ENCODE measurements at regions not wholly inside any gene's neighbourhood (a gene's known extent, or its start where the extent isn't known, plus 50 kb on each side); places are given as distances from the start of the nearest gene placed in this dataset.

GRCh38 chr22:47376322-47376700 lies 613.9 kb downstream of the TBC1D22A start (continued):
- TF ChIP-seq, protein P1, sequence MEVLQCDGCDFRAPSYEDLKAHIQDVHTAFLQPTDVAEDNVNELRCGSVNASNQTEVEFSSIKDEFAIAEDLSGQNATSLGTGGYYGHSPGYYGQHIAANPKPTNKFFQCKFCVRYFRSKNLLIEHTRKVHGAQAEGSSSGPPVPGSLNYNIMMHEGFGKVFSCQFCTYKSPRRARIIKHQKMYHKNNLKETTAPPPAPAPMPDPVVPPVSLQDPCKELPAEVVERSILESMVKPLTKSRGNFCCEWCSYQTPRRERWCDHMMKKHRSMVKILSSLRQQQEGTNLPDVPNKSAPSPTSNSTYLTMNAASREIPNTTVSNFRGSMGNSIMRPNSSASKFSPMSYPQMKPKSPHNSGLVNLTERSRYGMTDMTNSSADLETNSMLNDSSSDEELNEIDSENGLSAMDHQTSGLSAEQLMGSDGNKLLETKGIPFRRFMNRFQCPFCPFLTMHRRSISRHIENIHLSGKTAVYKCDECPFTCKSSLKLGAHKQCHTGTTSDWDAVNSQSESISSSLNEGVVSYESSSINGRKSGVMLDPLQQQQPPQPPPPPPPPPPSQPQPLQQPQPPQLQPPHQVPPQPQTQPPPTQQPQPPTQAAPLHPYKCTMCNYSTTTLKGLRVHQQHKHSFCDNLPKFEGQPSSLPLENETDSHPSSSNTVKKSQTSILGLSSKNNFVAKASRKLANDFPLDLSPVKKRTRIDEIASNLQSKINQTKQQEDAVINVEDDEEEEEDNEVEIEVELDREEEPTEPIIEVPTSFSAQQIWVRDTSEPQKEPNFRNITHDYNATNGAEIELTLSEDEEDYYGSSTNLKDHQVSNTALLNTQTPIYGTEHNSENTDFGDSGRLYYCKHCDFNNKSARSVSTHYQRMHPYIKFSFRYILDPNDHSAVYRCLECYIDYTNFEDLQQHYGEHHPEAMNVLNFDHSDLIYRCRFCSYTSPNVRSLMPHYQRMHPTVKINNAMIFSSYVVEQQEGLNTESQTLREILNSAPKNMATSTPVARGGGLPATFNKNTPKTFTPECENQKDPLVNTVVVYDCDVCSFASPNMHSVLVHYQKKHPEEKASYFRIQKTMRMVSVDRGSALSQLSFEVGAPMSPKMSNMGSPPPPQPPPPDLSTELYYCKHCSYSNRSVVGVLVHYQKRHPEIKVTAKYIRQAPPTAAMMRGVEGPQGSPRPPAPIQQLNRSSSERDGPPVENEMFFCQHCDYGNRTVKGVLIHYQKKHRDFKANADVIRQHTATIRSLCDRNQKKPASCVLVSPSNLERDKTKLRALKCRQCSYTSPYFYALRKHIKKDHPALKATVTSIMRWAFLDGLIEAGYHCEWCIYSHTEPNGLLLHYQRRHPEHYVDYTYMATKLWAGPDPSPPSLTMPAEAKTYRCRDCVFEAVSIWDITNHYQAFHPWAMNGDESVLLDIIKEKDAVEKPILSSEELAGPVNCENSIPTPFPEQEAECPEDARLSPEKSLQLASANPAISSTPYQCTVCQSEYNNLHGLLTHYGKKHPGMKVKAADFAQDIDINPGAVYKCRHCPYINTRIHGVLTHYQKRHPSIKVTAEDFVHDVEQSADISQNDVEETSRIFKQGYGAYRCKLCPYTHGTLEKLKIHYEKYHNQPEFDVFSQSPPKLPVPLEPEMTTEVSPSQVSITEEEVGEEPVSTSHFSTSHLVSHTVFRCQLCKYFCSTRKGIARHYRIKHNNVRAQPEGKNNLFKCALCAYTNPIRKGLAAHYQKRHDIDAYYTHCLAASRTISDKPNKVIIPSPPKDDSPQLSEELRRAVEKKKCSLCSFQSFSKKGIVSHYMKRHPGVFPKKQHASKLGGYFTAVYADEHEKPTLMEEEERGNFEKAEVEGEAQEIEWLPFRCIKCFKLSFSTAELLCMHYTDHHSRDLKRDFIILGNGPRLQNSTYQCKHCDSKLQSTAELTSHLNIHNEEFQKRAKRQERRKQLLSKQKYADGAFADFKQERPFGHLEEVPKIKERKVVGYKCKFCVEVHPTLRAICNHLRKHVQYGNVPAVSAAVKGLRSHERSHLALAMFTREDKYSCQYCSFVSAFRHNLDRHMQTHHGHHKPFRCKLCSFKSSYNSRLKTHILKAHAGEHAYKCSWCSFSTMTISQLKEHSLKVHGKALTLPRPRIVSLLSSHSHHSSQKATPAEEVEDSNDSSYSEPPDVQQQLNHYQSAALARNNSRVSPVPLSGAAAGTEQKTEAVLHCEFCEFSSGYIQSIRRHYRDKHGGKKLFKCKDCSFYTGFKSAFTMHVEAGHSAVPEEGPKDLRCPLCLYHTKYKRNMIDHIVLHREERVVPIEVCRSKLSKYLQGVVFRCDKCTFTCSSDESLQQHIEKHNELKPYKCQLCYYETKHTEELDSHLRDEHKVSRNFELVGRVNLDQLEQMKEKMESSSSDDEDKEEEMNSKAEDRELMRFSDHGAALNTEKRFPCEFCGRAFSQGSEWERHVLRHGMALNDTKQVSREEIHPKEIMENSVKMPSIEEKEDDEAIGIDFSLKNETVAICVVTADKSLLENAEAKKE (CRISPR knock-in tag; IDR thresholded peaks at IDR 0.05), result no peak

GRCh38 chr22:47375621-47376321 lies 613.3 kb downstream of the TBC1D22A start:
- no peak overlapping the region for H3K27ac ChIP-seq (ENCODE audit: low read depth)
- H4K20me1 ChIP-seq (replicated peaks; ENCODE audit: insufficient read depth), result no peaks in the 10 kb centered on the region
- no peaks in the 10 kb centered on the region for H3K9me2 ChIP-seq (ENCODE audit: insufficient read depth)
- no peak overlapping the region for H3K4me2 ChIP-seq
- no peak overlapping the region for H3K27ac Mint-ChIP-seq
- H3K4me3 Mint-ChIP-seq, result no peak overlapping the region
- no peaks in the 10 kb centered on the region for H3F3A ChIP-seq (replicated peaks; ENCODE audit: low read depth)
- 0 out of 2 replicates have a peak, but pooled peaks cover 4% of the 10 kb centered on the region for H3K36me3 ChIP-seq (ENCODE audit: insufficient read depth)
- H3K79me2 ChIP-seq (replicated peaks; ENCODE audit: insufficient read depth), result no peaks in the 10 kb centered on the region
- DNase-seq (ENCODE audit: low spot score) (no peak), ATAC-seq (no peak)
- H2AFZ ChIP-seq, result no peak overlapping the region
- H3K27me3 ChIP-seq (ENCODE audit: insufficient read depth), result no peaks in the 10 kb centered on the region
- no peaks in the 10 kb centered on the region for H3K4me1 Mint-ChIP-seq
- H3K27me3 Mint-ChIP-seq (ENCODE audit: insufficient read depth, low read depth, poor library complexity), result peaks cover 12% of the 10 kb centered on the region
- H3K4me3 ChIP-seq, result no peak overlapping the region
- peaks cover 52% of the 10 kb centered on the region for H3K36me3 Mint-ChIP-seq (ENCODE audit: low read depth)
- H3K9me3 Mint-ChIP-seq, result peaks cover 100% of the 10 kb centered on the region
- no peaks in the 10 kb centered on the region for H3K4me1 ChIP-seq (ENCODE audit: insufficient read depth)
- TF ChIP-seq, protein P1 (CRISPR knock-in tag; IDR thresholded peaks at IDR 0.05), result no peak
- TF ChIP-seq, protein P2, sequence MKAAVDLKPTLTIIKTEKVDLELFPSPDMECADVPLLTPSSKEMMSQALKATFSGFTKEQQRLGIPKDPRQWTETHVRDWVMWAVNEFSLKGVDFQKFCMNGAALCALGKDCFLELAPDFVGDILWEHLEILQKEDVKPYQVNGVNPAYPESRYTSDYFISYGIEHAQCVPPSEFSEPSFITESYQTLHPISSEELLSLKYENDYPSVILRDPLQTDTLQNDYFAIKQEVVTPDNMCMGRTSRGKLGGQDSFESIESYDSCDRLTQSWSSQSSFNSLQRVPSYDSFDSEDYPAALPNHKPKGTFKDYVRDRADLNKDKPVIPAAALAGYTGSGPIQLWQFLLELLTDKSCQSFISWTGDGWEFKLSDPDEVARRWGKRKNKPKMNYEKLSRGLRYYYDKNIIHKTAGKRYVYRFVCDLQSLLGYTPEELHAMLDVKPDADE (IDR thresholded peaks at IDR 0.05), result no peak
- TF ChIP-seq REST (IDR thresholded peaks at IDR 0.05; ENCODE audit: unreplicated experiment), result no peak

Measured in GM23338 (cell line).